ENCODE measurements at regions not wholly inside any gene's neighbourhood (a gene's known extent, or its start where the extent isn't known, plus 50 kb on each side); places are given as distances from the start of the nearest gene placed in this dataset.

DNA sequence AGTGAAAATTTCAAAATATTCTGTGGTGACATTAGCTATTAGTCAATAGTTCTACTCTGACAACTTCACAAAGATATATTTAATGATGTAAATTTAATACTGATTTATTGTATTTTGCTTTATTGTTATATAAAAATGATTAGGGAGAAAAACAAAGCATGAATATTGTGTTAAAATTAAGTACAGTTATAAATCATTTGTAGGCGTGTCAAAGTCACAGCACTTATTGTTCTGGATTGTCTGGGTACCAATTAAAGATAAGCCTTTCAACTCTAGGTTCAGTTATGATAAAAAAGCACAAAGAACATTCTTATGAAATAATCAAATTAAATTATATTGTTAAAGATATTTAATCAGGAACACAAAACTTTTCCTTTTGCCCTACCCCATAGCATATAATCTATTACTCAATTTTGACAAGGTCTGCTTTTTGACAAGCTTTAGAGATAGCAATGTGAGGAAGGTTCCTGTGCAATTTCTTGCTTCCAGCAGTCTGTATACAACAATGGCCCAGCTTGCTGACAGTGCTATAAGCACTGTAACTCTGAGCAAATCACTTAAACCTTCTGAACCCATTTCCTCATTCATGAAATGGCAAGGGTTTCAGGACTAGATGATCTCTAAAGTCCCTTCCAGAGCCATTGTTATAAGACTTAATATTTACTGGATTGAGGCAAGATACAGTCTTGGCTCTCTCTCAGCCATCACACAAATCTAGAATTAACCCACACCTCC, 910.3 kb upstream of the LCORL start:
- DNase-seq: no peak

DNA sequence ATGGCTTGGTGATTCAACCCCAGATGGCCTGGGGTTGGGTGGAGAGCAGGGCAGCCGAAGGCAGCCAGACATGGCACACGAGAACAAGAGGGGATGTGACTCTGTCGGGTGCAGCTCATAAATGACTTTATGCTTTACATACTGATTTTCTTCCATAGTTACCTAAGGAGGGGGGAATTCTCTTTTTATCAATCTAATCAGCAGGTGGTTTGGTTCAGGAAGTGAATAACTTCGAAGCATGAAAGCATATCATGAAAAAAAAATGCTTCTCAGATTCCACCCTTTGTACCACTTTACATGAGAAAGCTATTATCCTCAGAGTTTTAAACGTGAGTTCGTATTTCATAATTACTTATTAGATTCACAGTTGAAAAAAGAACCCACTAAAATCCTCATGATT, 908.9 kb upstream of the LCORL start:
- DNase-seq: no peak

DNA sequence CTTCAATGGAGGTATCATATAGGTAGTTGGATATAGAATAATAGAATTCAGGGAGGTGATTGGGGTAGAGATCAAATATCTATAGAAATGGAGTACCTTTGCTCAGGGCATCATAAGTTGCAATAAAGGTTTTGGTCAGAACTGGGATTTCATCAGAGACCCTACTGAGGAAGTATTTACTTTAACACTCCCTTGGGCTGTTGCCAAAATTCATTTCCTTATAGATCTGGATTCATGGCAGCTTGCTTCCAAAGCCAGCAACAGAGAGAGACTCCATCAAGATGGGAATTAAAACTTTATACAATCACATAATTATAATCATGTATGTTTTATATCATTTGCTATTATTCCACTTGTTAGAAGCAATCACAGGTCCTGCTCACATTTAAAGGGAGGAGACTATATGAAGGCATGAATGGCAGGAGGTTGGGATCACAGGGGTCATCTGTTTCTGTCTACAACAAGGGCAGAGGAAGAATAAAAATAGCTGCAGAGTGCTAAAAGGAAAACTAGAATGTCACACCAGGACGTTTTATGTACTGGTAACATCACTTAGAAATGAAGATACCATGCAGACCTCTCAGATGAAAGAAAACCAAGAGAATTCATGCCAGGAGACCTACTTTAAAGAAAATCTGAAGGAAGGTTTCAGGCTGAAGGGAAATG, 902.1 kb upstream of the LCORL start:
- no peak for DNase-seq

DNA sequence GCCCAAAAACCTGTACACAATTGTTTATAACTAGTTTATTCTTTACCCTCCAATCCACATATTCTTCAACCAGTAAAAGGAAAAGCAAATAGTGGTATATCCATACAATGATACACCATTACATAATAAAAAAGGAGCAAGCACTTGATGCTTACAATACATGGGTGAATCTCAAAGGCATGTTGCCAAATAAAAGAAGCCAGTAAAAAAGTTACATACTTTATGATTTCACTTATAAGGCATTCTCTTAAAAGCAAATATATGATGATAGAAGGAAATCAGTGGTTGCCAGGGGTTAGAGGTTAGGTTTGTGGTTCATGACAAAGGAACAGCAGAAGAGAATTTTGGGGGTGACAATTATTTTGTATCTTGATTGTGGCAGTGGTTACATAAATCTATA, 896.1 kb upstream of the LCORL start:
- no peak for DNase-seq

DNA sequence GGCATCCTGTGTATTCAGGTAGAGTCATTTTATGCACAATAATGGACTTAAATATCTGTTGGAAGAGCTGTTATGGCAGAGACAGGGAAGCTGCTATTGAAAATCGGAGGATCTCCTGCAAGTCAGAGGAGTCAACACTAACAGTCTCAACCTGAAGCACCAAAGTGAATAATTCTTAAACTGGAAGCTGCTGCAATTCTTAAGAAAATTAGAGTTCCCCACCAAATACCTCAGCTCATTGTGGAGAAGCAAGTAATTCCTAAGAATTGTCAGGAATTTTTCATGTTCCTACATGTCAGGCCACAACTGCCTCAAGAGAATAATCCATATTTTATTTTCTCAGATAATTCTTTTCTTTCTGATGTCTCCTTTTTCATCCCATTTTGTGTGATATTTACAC, 892.6 kb upstream of the LCORL start:
- DNase-seq: no peak

DNA sequence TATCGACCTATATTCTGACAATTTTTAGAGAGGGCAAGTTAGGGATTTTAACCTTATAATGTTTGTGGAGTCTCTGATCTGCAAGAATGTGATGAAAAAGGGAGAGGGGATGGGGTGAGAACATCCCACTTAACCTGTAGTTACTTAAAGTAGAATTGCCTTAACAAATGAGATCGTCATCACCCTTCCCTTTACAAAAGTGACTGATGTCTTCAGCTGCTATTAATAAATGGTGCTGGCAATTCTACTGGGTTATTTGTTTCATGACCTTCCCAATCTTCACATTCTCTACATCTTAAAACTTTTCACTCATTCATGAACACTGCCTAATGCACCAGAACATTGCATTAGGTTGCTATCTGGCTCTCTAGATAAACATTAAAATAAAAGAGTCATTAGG, 873.4 kb upstream of the LCORL start:
- no peak for DNase-seq

DNA sequence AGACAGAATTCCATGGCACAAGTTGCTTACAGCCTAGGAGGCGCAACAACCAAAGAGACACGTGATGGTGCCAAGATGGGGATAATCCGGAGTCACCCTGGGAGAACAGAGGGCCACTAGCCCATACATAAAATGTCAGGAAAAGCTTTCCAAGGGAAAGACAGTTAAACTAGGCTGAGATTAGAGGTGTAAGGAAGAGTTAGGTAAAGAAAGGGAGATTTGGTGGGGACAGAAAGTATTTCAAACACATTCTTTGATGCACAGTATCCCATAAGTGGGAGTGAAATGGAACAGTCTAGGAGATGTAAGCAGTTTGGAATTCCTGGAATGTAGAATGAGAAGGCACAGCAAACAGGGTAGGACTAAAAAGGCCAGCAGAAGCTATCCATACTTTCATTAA, 860.9 kb upstream of the LCORL start:
- DNase-seq: no peak

DNA sequence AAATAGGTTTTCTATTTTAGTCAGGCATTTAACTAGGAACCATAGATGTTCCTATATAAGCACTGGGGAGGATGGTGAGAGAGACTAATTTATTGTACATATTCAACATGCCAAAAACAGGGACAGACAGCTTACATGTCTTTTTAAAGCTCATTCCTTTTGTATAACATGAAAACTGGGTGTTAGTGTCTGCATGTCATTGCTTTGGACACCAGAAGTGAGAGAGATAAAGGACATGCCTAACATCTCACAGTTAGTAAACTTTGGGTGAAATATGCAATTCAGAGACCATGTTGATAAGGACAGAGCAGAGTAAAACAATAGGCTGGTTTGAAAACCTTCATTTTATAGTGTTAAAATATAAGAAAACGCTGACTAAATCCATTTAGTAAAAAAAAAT, 860.0 kb upstream of the LCORL start:
- DNase-seq: no peak

DNA sequence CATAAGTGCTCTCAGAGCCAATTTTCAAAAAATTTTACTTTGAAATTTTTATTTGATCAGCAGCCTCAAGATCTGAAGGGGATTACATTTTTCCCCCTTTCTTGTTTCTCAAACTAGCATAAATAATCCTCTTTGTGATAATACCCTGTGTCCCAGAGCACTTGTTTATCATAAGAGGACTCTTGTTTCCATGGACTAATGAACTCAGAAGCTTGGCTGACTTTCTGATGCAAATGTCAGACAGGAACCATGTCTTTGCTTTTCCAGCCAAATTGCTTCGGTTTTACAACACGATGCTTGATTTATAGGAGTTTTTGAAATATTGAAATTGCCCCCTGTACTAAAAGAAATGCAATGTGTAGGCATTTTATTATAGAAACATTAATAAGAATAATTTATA, 859.3 kb upstream of the LCORL start:
- DNase-seq: no peak

DNA sequence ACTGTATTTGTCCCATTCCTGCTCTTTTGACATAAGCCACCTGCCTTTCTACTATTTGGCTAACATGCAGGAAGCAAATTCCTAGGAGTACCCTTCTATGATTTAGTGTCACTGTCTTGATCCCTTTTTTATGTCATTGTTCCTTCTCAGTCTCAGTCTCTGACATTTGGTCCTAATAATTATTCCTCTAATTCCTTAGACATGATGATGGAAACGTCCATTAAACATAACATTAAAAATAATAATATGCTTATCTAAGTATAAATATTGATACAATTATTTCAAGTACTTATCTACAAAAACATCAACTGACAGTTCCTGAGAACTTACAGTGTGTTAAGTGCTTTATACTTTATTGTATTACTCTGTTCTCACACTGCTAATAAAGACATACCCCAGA, 857.0 kb upstream of the LCORL start:
- DNase-seq: no peak

DNA sequence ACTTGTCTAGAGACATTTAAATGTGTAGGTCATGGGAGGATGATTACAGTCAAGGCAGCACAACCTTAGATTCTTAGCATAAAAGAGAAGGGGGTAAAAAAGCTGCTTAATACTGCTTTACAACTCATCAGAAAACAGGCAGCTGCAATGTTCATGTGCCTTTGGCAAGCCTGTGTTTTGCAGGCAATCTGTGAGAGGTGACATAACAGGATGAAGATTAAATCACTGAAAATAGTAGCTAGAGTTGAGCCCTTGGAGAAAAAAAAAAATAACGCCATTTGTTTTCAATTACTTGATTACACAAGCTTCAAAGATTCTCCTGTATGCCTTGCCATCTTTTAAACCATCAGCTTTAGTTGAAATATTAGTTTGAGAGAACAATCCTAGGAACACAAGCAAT, 847.6 kb upstream of the LCORL start:
- no peak for DNase-seq

DNA sequence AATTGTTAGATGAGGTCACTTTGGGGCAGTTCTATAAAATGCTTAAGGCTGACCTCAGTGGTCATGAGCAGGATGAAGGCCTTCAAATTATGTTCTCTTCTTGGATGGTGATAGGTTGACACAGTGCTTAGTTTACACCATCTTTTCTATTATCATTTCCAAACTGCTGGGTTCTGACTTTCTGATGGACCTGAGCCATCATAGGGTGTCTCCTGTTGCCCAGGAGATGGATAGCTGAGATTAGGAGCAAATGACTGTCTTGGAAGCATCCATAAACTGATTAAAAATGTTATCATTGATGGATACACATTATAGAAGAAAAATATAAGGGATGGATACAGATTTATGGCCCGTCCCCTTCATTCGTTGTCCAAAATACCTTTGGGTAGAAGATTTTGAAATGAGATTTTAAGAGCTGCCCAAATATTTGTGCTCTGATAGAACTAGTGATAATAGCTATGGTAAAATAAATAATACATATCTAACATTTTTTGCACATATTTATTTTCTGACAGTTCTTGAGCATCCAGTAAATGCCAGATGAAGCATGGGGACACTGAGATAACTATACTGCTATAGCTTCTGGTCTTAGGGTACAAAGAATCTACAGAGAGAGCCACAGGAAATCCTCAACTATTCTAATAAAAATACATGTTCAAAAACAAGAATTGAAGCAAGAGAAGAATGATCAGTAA, 839.4 kb upstream of the LCORL start:
- no peak for DNase-seq

DNA sequence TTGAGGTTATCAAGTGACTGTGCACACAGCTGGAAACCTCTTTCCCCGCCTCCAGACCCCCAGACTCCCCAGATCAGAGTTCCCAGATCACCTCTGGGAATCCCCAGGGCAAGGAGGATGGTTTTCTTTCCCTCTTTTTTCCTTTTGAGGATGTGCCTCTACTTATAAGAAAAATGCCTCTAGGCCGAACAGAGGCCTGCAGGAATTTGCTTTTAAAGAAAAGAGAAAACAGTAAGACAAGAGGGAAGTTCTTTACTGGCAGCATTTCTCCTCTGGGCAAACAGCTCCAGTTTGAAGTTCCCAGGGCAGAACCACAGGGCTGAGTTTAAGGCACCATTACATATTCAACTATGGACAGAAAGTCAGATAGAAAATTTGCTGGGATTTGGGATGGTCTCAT, 837.9 kb upstream of the LCORL start:
- DNase-seq: no peak

DNA sequence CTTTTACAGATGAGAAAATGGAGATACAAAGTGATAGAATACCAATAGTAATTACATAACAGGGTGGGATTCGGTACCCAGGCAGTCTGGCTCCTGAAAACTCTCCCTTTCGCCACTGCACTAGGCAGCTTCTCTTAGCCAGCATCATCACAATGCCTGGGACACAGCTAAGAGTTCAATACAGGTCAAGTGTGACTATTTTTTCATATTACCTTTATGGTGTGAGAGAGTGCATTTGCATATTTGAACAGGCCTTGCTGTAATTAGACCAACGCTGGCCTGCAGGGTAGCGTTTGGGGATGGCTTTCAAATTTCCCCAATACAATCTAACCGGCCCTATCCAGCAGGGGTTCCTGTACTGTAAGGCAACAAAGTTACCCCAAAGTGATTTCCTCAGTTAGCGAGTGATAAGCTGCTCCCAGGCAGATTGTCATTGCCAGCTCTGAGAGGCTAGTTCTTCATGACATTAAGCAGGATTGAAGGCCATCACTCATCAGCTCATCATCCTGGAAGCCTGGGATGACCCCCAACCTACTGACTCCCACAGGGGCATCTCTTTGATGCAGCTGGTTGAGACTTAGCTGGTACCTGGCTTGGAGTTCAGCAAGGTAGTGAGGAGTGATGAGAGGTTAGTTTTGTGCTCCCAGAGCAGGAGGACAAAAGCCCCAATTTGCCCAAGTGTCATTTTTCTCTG, 836.8 kb upstream of the LCORL start:
- DNase-seq: no peak

DNA sequence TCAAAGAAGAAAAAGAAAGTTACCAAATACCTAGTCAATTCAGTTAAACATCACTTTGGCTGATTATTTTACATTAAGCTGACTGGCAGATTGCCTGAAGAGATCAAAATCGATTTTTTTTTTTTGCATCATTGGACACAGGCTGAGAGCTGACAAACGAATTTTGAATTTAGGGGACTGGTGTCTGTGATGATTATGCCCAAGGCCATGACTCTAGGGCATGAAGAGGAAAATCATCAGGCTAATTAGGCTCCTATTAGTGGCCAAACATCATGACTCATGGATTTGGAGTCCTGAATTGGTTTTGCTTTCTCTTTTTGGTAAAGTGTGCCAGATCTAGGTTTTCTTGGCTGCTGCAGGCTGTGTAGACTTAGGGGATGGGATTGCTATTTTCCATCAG, 829.3 kb upstream of the LCORL start:
- DNase-seq: no peak

DNA sequence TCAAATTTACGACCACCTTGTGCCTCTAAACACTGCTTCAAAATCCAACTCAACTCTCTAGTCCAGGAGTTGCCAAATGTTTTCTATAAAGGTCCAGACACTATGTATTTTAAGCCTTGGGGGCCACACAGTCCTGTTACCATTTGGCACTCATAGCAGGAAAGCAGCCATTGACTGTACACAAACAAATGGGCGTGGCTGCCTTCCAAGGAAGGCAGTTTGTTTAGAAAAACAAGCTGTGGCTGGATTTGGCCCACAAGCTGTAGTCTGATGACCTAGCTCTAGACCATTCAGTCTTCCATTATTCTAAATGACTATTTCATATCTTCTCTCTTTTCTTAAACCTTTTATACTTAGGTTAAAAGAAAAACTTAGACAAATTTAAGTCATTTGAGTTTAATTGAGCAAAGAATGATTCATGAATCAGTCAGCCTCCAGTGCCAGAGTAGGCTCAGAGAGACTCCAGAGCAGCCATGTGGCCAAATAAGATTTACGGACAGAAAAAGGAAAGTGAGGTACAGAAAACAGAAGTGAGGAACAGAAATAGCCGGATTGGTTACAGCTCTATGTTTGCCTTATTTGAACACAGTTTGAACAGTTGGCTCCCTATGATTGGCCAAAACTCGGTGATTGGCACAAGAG, 825.8 kb upstream of the LCORL start:
- DNase-seq: no peak

DNA sequence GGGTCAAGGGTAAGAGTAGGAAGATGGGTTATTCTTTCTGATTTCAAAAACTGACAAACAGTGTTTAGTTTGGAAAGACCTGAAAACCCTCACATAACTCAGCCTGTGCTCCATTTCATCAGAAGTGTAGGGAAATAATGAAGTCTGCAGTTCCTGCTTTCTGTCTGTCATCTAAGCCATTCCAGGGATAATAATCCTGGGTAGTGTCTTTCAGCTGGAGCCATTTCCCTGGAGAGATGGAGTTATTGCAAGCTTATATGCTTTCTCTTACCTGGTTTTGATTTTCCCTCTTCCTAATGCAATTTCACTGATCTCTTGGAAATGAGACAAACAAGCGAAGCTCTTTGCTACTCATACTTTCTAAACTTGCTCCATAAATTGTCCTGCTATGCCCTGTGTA, 824.8 kb upstream of the LCORL start:
- DNase-seq: no peak

DNA sequence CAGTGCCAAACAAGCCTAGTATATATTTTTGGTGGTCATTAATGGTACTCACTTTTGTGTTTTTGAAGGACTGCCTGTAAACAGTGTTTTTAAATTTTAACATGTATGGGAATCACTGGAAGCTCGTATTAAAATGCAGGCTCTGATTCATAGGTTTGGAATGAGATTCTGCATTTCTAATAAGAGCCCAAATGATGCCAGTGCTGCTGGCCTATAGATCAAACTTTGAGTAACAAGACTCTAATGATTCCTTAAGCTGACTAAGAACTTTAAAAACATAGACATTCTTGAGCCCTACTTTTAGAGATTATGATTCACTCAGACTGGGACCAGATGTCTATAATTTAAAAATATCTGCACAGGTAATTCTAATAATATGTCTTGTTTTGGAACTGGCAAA, 823.2 kb upstream of the LCORL start:
- DNase-seq: no peak

DNA sequence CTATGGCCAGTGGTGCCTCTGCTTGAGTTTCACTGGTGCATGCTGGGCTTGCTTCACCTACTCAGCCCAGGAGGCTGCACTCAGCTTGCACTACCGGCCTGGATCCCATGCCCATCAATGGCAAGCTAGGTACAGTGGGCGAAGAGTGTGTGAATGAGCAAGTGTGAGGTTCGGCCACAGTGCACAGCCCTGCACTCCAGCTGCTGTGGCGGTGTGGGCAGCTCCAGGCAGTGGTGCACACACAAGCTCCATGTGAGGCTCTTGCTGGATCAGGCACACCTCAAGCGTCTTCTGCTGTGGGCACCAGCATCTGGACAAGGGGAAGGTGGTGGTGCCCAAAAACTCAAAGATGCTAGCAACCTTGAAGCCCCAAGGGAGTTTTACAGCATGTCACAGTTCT, 820.9 kb upstream of the LCORL start:
- DNase-seq: no peak

DNA sequence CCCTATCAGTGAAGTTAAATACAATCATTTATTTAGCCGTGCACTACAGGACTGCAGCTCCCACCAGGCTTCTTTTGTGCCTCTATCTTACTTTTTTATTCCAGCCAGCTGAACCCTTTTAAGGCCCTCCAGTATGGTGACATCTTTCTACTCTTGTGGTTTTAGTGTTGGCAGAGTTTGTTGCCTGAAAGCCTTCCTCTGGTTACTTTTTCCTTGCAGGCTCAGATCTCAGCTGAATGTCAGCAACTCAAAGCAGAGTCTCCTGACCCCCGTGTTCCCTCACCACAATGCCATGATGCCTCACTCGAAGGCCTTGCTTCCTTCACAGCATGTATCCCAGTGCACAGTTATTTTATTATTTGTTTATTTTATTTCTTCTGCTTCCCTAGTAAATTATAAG, 818.9 kb upstream of the LCORL start:
- DNase-seq: no peak

DNA sequence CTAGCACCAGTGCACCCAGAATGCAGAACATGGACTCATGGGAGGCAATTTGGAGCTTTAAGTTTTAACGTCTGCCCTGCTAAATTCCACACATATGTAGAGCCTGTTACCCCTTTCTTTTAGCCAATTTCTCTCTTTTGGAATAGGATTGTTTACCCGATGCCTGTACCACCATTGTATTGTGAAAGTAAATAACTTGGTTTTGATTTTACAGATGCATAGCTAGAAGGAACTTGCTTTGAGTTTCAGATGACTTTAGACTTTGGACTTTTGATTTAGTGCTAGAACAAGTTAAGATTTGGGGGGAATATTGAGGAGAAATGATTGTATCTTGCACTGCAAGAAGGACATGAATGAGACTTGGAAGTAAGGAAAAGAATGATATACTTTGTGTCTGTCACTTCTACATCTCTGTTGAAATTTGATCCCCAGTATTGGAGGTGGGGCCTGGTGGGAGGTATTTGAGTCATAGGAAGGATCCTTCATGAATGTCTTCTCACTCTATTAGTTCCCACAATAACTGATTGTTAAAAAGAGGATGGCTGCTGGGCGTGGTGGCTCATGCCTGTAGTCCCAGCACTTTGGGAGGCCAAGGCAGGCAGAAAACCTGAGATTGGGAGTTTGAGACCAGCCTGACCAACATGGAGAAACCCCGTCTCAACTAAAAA, 794.8 kb upstream of the LCORL start:
- no peak for DNase-seq

DNA sequence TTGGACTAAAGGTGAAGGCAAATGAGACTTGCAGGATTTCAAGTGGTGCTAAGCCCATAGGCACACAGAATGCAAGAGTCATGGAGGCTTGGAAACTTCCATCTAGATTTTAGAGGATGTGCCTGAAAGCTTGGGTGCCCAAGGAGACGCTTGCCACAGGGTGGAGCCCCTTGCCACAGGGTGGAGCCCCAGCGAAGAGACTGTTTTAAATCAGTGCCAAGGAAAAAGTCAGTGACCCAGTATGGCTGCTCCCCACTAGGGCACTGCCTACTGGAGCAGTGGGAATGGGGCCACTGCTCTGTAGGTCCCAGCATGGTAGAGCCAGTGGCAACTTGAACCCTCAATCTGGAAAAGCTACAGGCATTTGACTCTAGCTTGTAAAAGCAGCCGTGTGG, 794.2 kb upstream of the LCORL start:
- DNase-seq: no peak

Measured in NCI-H1694 treated with DMSO at 0.1 percent for 48 hours (cell line).